ENCODE measurements at regions not wholly inside any gene's neighbourhood (a gene's known extent, or its start where the extent isn't known, plus 50 kb on each side); places are given as distances from the start of the nearest gene placed in this dataset.

DNA sequence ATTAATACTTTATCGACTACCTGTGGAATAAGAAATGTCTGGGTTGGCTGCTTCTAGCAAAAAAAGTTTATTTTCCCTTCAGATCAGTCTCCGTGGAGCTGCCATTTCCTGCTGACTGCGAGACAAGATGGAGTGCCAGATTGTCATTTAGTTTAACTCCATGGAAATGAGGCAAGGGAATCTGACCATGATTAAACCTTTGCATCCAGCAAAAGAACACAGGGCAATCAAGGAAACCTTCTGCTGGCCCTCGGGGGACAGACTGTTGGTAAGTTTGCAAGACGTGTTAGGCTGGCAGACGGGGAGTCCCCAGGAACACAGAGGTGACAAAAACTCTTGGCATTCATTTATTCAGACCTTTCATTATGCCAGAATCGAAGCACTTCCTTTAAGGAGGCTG lies 52.2 kb upstream of the SPACA1 start:
- Histone ChIP-seq H4K20me1 (no peaks in the 10 kb centered on the region), H3K9ac (no peak overlapping the region), H3K4me3 (no peak overlapping the region), H3K27ac (no peak overlapping the region), H3K4me2 (no peak overlapping the region), H3K4me1 (peaks cover 0 to 9% (median 0%) of the 10 kb centered on the region in 10 experiments; a peak in 4 of 20 replicates), H3K36me3 (no peaks in the 10 kb centered on the region), H3K27me3 (no peaks in the 10 kb centered on the region), H3K9me3 (replicated peaks in 1 of 11) (no peaks in the 10 kb centered on the region)
- no peak for TF ChIP-seq Cebpa-rat (IDR thresholded peaks at IDR 0.05)

DNA sequence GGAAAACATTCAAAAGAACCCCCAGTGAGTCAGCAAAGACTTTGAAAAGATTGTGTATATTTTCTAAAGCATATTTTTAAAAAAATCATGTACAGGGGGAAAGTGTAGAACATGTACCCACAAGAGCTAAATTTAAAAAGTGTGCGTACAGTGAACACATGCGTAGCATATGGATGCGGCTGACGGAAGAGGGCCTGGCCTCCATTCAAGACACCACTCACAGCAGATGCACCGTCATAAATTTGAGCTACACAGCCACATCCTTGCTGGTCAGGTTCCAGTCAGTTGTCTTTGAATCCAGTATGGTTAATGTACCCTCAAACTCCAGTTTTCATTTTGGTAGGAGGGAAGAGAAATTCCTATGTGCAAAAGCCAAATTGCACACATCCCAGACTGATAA lies 54.3 kb upstream of the SPACA1 start:
- H3K36me3 ChIP-seq: no peaks in the 10 kb centered on the region
- no peaks in the 10 kb centered on the region for H3K9me3 ChIP-seq (replicated peaks in 1 of 11)

DNA sequence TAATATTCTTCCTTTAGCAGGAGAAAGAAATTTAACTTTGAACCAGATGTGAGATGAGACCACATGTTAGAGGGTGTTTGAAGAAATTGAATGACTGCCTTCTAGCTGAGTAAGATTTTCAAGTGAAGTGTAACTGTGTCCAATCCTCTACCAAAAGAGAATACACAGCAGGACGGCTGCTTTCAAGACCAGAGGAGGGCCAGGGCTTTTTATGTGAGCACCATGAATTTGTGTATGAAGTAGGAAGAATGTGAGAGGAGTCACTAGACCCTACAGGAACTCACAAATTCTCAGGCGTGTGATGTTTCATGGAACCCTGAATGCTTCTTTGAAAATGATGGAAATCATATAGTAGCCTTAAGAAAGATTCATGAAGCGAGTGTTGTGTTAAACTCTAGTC lies 56.8 kb upstream of the SPACA1 start:
- H3K9ac ChIP-seq: no peak overlapping the region
- no peak overlapping the region for H3K27ac ChIP-seq
- H4K20me1 ChIP-seq: no peaks in the 10 kb centered on the region
- H3K4me1 ChIP-seq: no peaks in the 10 kb centered on the region
- no peak for TF ChIP-seq Cebpa-rat (IDR thresholded peaks at IDR 0.05)
- H3K4me3 ChIP-seq: no peak overlapping the region
- no peak overlapping the region for H3K4me2 ChIP-seq
- H3K36me3 ChIP-seq: no peaks in the 10 kb centered on the region
- H3K27me3 ChIP-seq: no peaks in the 10 kb centered on the region
- no peaks in the 10 kb centered on the region for H3K9me3 ChIP-seq (replicated peaks in 1 of 11)

More for the DNA sequence above, 54.3 kb upstream of the SPACA1 start:
- no peak overlapping the region for H3K4me2 ChIP-seq
- no peak overlapping the region for H3K27ac ChIP-seq
- no peaks in the 10 kb centered on the region for H4K20me1 ChIP-seq
- TF ChIP-seq Cebpa-rat (IDR thresholded peaks at IDR 0.05): no peak
- peaks cover 0 to 4% (median 0%) of the 10 kb centered on the region in 10 experiments; a peak in 3 of 20 replicates for H3K4me1 ChIP-seq
- H3K4me3 ChIP-seq: no peak overlapping the region
- no peak overlapping the region for H3K9ac ChIP-seq
- no peaks in the 10 kb centered on the region for H3K27me3 ChIP-seq

DNA sequence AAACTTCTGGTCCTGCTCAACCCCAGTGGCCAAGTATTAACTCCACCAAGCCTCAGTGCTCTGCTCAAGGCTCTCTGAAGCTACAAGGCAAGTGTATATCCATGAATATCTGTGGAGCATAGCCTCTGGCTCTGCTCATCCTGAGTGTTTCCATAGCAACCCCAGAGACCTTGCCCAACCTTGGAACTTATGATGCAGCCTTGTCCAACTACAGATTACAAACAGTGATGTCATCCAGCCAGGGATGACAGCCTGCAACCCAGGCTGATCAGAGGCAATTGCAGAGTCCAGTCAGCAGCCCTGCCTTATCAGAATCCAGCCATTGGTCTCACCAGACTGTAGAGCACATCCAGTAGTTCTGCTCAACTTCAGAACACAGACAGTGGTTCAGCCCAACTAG lies 65.5 kb upstream of the SPACA1 start:
- Histone ChIP-seq H3K36me3 (no peaks in the 10 kb centered on the region), H3K27ac (no peak overlapping the region), H3K4me1 (no peaks in the 10 kb centered on the region), H3K9ac (no peak overlapping the region), H4K20me1 (no peaks in the 10 kb centered on the region), H3K4me3 (no peak overlapping the region), H3K4me2 (no peak overlapping the region), H3K9me3 (replicated peaks in 1 of 11) (no peaks in the 10 kb centered on the region), H3K27me3 (no peaks in the 10 kb centered on the region)
- no peak for TF ChIP-seq Cebpa-rat (IDR thresholded peaks at IDR 0.05)

DNA sequence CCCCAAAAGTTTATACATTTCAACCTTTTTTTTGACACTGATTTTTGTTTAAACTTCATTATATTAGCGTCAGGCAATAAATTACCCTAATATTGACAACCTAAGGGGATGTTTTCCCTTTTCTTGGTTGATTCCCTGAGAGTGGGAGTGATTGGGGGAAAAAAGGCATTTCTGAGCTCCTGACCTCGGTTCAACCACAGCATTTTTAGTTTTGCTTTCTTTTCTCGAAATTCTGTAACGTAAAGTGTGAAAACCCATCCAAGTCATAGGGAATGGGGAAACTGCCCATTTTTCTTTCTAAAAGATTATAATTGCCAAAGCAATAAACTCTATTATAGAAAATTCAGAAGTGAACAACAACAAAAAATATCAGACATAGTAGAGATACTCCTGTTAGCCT lies 67.9 kb upstream of the SPACA1 start:
- TF ChIP-seq Cebpa-rat (IDR thresholded peaks at IDR 0.05): no peak
- H3K9ac ChIP-seq: no peak overlapping the region
- H3K4me3 ChIP-seq: no peak overlapping the region

DNA sequence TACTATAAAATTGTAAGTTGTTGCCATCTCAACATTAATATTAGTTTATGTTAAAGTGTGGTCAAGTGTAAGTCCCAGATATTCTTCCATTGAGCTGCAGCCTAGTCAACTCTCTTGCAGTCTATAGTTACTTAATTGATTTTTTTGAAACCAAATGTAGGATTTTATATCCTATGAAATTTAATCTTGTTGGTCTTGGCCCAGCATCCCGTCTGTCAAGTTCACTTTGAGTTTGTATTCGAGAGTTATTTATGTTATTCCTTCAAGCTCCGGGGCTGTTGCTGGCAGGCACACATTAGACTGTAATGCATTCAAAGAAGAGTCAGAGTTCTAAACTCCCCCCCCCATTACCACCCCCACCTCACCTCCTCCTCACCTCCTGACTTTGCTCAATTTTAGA lies 71.0 kb upstream of the SPACA1 start:
- Histone ChIP-seq H3K4me2 (no peak overlapping the region), H3K4me1 (no peaks in the 10 kb centered on the region), H3K9ac (no peak overlapping the region), H3K4me3 (no peak overlapping the region), H3K36me3 (no peaks in the 10 kb centered on the region), H3K27ac (no peak overlapping the region), H4K20me1 (no peaks in the 10 kb centered on the region), H3K9me3 (replicated peaks in 1 of 11) (no peaks in the 10 kb centered on the region), H3K27me3 (no peaks in the 10 kb centered on the region)
- TF ChIP-seq Cebpa-rat (IDR thresholded peaks at IDR 0.05): no peak

More for the DNA sequence above, 67.9 kb upstream of the SPACA1 start:
- Histone ChIP-seq H3K27ac (no peak overlapping the region), H3K9me3 (replicated peaks in 1 of 11) (no peaks in the 10 kb centered on the region), H3K36me3 (no peaks in the 10 kb centered on the region), H3K4me1 (no peaks in the 10 kb centered on the region), H3K4me2 (no peak overlapping the region), H4K20me1 (no peaks in the 10 kb centered on the region), H3K27me3 (no peaks in the 10 kb centered on the region)

DNA sequence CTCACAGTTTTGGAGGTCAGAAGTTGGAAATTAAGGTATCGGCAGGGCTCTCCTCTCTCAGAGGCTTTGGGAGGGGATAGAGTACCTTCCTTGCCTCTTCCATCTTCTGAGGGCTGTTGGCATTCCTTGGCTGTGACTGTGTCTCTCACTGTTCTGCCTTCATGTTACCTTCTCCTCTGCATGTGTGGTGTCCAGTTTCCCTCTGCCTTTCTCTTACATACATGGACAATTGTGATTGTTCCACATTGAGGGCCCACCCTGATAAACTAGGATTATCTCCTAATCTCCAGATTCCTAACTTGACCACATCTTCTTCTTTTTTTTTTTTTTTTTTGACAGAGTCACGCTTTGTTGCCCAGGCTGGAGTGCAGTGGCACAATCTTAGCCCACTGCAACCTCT lies 72.1 kb upstream of the SPACA1 start:
- Histone ChIP-seq H3K4me1 (no peaks in the 10 kb centered on the region), H3K4me2 (no peak overlapping the region), H3K27ac (no peak overlapping the region), H3K36me3 (no peaks in the 10 kb centered on the region), H3K9ac (no peak overlapping the region), H3K9me3 (replicated peaks in 1 of 11) (no peaks in the 10 kb centered on the region), H3K4me3 (no peak overlapping the region), H4K20me1 (no peaks in the 10 kb centered on the region), H3K27me3 (no peaks in the 10 kb centered on the region)
- no peak for TF ChIP-seq Cebpa-rat (IDR thresholded peaks at IDR 0.05)

DNA sequence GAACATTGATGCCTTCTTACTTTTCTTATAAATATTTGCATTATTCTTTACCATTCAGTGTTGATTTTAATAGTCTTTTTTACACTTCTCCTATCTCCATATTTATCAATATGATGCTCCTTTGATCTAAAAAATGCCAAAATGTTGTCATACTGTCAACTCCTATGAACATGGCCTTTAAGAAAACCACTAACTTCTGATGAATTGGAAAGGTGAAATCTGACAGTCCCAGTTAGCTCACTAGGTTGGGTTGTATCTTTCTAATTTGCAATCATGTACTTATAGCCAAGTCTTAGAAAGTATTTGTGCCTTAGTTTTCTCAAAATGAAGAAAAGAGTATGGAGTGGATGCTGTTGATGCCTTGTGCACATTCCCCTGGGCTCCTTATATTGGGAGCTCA lies 75.4 kb upstream of the SPACA1 start:
- no peak overlapping the region for H3K4me2 ChIP-seq
- no peak overlapping the region for H3K9ac ChIP-seq
- H3K27ac ChIP-seq: no peak overlapping the region
- TF ChIP-seq Cebpa-rat (IDR thresholded peaks at IDR 0.05): no peak
- no peaks in the 10 kb centered on the region for H3K27me3 ChIP-seq
- H3K36me3 ChIP-seq: no peaks in the 10 kb centered on the region
- H3K4me1 ChIP-seq: no peaks in the 10 kb centered on the region
- H3K9me3 ChIP-seq (replicated peaks in 1 of 11): no peaks in the 10 kb centered on the region
- no peak overlapping the region for H3K4me3 ChIP-seq
- no peaks in the 10 kb centered on the region for H4K20me1 ChIP-seq

DNA sequence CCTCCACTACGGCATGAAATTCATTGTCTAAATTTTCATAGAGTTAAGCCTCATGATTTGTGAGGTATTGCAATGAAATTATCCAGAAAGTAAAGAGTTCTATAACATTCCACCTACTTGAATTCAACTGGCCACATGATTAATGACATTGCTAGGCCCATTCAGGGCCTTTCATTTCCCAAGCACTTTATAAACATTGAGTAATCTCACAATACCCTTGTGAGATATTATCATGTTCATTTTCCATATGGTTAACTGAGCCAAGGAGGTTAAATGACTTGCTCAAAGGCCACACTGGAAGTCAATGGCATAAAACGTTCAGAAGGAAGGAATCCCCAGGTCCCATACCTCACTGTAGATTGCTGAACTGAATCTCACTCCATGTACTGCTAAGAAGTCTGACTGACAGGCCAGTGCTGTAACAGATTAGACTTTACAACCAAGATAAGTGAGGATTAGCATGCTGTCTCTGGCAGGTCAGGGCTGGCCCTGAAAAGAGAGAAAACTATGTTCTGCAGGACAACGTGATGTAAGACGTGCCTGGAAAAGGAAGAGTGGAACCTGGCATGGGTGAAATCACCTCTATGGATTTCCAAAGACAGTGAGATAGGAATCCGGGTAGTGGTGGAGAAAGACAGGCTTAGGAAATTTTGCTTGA lies 75.9 kb upstream of the SPACA1 start:
- no peaks in the 10 kb centered on the region for H3K27me3 ChIP-seq
- H4K20me1 ChIP-seq: no peaks in the 10 kb centered on the region
- no peak for TF ChIP-seq Cebpa-rat (IDR thresholded peaks at IDR 0.05)
- H3K27ac ChIP-seq: no peak overlapping the region
- no peaks in the 10 kb centered on the region for H3K4me1 ChIP-seq
- 0 out of 22 replicates have a peak, but pooled peaks cover 0 to under 1% (median 0%) of the 10 kb centered on the region in 11 experiments for H3K9me3 ChIP-seq (replicated peaks in 1 of 11)
- H3K4me3 ChIP-seq: no peak overlapping the region
- H3K4me2 ChIP-seq: no peak overlapping the region
- H3K36me3 ChIP-seq: no peaks in the 10 kb centered on the region
- H3K9ac ChIP-seq: no peak overlapping the region

DNA sequence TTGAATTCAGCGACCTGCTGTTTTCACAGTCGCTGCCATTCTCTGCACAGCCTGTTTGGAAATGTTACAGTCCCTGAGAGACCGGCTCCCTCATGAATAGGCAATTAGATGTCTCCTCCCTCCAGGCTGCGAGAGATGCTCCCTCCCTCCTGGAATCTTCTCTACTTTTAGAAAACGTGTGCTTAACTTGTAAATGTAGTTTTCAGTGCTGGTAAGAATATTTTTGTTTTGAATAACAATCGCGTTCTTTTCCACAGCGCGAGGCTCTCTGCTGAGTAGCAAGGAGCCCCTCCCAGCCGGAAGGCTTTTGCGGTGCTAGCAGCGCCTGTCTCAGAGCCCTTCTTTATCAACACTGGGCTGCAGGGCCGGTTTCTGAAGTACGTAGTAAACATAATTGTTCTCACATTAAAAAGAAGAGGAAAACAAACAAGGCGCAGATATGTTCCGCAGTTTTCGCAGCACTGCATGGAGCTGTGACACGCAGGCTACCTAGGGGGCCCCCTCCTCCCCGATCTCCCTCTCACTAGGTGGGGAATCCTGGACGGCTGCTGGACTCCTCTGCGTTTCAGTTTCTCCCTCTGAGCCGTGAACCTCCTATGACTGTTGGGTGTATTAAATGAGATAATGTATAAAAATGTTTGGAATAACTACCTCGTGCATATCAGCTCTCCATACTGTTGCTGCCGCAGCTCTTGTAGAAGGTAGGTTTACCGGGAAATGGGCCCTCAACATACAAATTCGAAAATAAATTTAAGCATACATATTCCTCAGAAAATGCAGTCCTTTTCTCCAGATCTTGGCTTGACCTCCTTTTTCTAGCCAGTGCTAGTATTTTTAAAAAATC lies 79.0 kb upstream of the SPACA1 start:
- no peak overlapping the region for H3K4me3 ChIP-seq
- no peak overlapping the region for H3K27ac ChIP-seq
- no peak overlapping the region for H3K4me2 ChIP-seq
- H3K9me3 ChIP-seq (replicated peaks in 1 of 11): peaks cover 0 to 16% (median 8%) of the 10 kb centered on the region in 11 experiments; a peak in 7 of 22 replicates
- H3K9ac ChIP-seq: no peak overlapping the region
- H3K4me1 ChIP-seq: no peaks in the 10 kb centered on the region
- H3K36me3 ChIP-seq: no peaks in the 10 kb centered on the region
- no peaks in the 10 kb centered on the region for H3K27me3 ChIP-seq
- TF ChIP-seq Cebpa-rat (IDR thresholded peaks at IDR 0.05): no peak
- no peaks in the 10 kb centered on the region for H4K20me1 ChIP-seq
